Peyer's patch (tissue), 4 donors: ENCODE measurements at regions not wholly inside any gene's neighbourhood (a gene's known extent, or its start where the extent isn't known, plus 50 kb on each side); places are given as distances from the start of the nearest gene placed in this dataset.

Experiments used
- CTCF ChIP-seq, 6 experiments: fragments of 450-650 bp in 4 of 6; fragments of 200-600 bp in 2 of 6; sonication (generic) in 1 of 6; IDR thresholded peaks; one replicate each; pipeline ENCODE4 v1.5.1; 2017 to 2019; ENCODE audit warnings: antibody characterized with exemption in 6 of 6, mild to moderate bottlenecking in 3 of 6, moderate library complexity in 1 of 6
- POLR2A ChIP-seq, 2 donors: fragments of 450-650 bp; IDR thresholded peaks; one replicate each; pipeline ENCODE4 v1.5.1; 2017; ENCODE audit warnings: antibody characterized with exemption in 2 of 2, mild to moderate bottlenecking in 2 of 2, moderate library complexity in 2 of 2

- no peak for TF ChIP-seq CTCF (IDR thresholded peaks at IDR 0.05)
- no peak for TF ChIP-seq POLR2A (IDR thresholded peaks at IDR 0.05)
These were observed 228.3 kb upstream of the FKBP1C start for GRCh38 chr6:62982951-62983350.
